ENCODE measurements at regions not wholly inside any gene's neighbourhood (a gene's known extent, or its start where the extent isn't known, plus 50 kb on each side); places are given as distances from the start of the nearest gene placed in this dataset.

DNA sequence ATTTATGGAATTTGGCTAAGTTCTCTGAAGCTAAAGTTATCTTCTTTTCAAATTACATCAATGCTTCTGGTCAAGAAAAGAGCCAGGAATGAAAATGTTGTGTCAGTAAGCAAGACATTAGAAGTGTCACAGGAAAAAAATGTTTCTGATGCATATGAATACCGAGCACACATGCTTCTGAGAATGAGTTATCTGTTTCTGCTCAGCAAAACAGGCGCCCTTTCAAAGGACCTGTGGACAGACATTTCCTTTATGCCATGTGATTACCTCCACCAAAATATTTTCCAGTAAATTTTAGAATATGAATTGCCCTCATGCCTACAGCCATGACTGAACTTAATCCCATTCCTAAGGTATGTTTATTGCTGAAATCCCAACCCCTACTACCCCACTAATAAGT is 55.4 kb upstream of the RNF180 start:
- no peak for DNase-seq

DNA sequence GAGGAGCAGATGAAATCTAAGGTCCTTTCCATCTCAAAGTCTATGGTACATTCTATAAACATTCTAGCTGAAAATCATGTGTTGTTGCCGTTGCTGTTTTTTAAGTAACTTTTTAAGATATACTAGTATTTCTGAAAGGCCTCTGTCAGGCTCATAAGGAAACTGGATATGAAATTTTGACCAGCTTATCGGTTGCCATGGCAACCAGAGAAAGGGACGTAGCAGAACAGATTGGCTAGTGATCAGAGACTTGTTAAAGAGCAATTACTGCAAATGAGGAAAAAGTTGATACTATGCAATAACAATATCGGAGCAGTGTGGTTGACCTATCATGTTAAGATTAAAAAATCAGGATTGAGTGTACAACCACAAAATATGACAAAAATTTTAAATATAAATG is 57.0 kb upstream of the RNF180 start:
- no peak for DNase-seq

DNA sequence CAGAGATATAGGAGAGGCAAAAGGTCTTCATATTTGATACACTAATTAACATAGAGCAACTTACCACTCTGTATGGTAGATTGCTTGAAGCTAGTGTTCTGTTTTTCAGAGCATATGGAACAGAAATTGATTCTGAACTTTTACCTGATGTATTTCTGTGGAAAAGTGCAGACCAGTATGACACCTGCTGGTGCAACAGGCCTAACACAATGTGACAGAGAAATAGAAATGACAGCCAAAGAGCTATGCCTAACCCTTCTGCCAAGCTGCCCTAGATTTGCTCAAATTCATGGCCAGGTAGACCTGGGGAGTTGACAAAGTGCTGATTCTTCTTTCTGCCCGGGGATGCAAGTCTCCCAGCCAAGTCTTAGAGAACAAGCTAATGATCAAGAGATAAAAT is 65.4 kb upstream of the RNF180 start:
- DNase-seq = no peak

DNA sequence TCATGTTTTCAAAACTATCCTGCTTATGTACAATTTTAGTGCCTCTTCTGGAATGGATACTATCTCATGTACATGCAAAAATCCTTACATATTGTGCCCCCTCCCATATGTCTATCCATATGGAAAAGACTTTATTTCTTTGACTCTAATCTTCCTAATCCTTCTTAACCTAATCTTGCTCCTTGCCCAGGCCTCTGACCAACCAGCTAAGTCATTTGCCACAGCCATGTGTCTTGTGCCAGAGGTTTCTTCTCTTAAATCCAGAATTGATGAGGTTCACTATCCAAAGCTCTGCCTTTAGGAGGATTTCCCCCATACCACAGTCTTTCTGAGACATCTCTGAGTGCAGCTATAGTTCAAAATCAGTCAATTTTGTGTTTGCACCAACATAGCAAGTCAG is 68.9 kb upstream of the RNF180 start:
- no peak for DNase-seq

DNA sequence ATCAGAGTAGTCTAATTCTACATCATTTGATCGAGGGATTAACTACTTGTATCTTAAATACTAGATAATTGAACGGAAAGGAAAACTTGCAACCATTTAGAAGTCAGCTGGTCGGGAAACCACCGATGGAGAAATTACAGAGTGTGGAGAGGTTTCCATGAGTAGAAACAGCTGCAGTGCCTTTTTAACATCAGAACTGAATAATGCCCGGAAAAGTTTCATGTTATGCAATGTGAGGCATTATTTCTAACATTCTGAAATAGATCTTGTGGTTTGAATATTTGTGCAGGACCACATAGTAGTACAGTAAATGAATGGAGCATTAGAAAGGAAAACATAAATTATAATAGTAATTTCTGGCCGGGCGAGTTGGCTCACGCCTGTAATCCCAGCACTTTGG is 88.1 kb upstream of the RNF180 start:
- DNase-seq = no peak

DNA sequence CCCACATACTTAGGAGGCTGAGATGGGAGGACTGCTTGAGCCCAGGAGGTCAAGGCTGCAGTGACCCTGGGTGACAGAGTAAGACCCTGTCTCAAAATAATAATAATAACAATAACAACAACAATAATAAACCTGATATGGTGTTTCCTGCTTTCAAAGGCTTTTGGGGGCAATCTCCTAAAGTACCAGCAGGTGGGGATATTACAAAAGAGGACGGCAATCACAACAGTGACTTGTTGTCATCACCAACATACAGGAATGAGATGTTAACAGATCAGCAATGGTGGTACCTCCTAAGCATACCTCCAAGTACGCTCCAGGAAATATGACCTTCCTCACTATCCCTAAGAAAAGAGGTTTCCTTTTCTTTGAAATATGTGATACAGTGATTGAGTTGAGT is 91.1 kb upstream of the RNF180 start:
- DNase-seq = peak; percentile 1 to 12 (median 3)

DNA sequence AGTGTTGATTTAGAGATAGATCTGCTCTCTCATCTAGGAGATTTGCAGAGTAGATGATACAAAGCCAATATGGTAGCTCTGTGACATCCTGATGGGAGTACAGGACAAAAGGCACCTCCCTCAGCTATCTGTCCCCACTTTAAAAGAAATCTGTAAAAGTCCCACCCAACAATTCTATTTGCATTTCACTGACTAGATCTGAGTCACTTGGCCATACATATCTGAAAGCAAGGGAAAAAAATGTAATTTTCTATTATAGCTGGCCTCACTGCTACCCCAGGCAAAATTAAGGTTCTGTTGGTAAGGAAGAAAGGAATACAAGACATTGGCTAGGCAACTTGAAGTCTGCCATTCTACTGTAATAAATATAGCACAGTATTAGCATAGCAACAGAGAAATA is 96.2 kb upstream of the RNF180 start:
- DNase-seq = no peak

DNA sequence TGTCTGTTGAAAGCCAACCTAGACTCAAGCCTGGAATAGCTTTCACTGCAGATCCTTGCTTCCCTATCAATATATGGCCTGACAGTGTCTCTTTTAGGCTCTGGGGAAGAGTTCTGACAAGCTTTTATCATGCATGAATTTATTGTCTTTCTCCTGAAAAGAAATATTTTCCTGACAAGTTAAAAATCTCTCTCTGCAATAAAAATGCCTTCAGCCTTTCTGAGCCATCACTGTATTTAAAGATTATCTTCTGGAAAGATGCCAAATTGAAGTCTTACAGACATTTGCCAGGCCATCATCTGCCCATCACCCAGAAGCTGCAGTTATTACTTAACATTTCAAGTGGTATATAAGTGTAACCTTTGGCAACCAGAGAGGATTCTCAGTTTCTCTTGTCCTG is 88.1 kb upstream of the HTR1A start:
- no peak for DNase-seq

DNA sequence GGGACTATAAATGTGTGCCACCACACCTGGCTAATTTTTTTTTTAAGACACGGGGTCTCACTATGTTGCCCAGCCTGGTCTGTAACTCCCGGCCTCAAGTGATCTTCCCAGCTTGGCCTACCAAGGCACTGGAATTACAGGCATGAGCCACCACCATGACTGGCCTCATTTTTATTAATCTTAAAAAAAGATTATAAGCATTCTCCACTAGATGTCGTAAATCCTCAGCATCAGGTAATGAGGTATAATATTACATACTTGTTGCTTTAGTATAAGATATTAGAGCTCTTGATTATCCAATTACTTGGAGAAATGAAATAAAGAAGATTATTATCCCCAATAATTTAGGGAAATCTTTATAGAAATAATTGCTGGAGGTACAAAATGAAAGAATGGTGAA is 78.2 kb upstream of the HTR1A start:
- DNase-seq = no peak

DNA sequence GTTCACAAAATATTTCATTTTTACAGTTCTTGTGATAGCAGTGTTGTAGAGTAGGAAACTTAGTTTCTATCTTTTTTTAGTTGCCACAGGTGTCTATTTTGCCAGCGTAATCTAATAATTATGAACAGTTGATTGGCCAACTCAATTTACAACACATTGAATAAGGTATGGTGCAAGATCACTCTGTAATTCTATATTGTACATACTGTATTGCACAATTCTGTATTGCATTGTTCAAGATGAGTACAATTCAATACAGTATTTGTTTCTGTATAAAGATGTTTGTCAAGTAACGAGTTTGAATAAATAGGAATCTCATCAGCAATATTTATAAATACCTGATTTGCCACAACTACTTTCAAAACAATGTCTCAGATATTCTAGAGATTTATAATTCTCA is 64.2 kb upstream of the HTR1A start:
- DNase-seq = no peak

DNA sequence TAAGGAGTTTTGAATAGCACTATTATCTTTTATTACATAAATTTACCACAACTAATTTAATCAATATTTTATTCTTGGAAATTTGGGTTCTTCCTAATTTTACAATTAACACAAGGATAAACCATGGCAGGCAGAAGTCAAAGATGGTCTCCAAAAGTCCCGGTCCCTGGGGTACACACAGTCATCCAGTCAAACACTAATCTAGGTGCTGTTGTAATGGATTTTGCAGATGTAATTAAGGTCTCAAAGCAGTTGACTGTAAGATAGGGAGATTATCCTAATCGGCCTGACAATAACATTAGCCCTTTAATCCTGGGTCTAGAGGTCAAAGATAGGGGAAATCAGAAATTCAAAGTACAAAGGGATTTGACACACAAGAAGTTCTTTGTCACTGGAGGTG is 57.5 kb upstream of the HTR1A start:
- no peak for DNase-seq

DNA sequence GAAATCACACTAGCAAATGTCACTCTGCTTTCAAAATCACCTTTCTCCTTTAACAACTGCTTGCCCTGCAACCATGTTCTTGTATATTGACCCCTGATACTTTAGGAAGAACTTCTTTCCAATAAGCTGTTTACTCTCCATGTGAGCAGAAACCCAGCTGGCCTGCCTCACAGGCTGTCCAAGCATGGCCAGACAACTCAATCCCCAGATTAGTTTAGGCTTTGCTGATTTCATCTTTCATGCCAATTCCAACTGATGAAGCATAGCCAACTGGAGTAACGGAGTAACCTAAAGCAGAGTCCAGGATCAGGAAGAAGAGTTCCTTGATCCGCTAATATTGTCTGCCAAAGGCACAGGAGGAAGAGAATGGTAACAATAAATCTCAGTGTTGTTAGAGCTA is 56.7 kb upstream of the HTR1A start:
- DNase-seq = no peak

DNA sequence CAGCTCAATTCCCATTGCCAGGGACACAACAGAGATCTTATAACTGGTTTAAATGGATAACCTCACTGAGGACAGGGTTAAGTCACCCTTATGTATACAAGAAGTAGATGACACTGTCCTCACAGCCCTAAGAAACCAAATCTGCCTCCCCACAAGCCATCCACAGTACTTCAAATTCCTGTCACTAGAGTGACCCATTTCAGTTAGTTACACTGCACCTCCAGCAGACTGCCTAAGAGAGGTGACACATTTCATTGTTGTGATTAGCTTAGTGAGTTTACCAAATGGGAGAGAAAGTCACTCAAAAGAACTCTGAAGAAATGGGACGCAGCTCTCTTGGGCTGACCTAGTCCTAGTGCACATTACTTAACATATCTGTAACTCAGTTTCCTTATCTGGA is 53.6 kb upstream of the HTR1A start:
- DNase-seq = no peak

All from muscle of back (tissue), 3 donors.